ENCODE measurements at regions not wholly inside any gene's neighbourhood (a gene's known extent, or its start where the extent isn't known, plus 50 kb on each side); places are given as distances from the start of the nearest gene placed in this dataset.

DNA sequence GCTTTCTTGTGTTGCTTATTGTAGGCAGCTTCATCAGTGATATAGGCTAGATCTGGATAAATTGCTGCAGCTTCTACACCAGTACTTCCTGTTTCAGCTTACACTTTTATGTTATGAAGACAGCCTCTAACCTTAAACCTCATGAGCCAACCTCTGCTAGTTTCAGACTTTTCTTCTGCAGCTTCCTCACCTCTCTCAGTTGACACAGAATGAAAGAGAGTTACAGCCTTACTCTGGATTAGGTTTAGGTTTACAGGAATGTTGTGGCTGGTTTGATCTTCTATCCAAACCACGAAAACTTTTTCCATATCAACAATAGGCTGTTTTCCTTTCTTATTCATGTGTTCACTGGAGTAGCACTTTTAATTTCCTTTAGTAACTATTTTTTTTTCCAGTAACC, 76.9 kb upstream of the RNPC3 start:
- TF ChIP-seq, protein P1, sequence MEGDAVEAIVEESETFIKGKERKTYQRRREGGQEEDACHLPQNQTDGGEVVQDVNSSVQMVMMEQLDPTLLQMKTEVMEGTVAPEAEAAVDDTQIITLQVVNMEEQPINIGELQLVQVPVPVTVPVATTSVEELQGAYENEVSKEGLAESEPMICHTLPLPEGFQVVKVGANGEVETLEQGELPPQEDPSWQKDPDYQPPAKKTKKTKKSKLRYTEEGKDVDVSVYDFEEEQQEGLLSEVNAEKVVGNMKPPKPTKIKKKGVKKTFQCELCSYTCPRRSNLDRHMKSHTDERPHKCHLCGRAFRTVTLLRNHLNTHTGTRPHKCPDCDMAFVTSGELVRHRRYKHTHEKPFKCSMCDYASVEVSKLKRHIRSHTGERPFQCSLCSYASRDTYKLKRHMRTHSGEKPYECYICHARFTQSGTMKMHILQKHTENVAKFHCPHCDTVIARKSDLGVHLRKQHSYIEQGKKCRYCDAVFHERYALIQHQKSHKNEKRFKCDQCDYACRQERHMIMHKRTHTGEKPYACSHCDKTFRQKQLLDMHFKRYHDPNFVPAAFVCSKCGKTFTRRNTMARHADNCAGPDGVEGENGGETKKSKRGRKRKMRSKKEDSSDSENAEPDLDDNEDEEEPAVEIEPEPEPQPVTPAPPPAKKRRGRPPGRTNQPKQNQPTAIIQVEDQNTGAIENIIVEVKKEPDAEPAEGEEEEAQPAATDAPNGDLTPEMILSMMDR (IDR thresholded peaks at IDR 0.05), result no peak
- TF ChIP-seq POLR2A (IDR thresholded peaks at IDR 0.05), result no peak
